Femur (tissue), 1 donor: ENCODE measurements at regions not wholly inside any gene's neighbourhood (a gene's known extent, or its start where the extent isn't known, plus 50 kb on each side); places are given as distances from the start of the nearest gene placed in this dataset.

Experiments
- DNase-seq: peaks from one replicate; pipeline ENCODE4 v3.0.0-alpha.2; 2017

GRCh38 chr2:157933160-157933920 is 57.2 kb upstream of the ACVR1 start:
- DNase-seq, result no peak

- no peak for DNase-seq
These were observed 56.5 kb upstream of the ACVR1 start for GRCh38 chr2:157932480-157933159.

GRCh38 chr2:157931542-157931941 is 55.4 kb upstream of the ACVR1 start:
- DNase-seq, result no peak

- no peak for DNase-seq
These were observed 54.6 kb upstream of the ACVR1 start for GRCh38 chr2:157930728-157931127.

GRCh38 chr2:157929871-157930667 is 53.9 kb upstream of the ACVR1 start:
- no peak for DNase-seq

- DNase-seq, result no peak
These were observed 52.2 kb upstream of the ACVR1 start for GRCh38 chr2:157928372-157928771.

- DNase-seq, result no peak
These were observed 51.0 kb upstream of the ACVR1 start for GRCh38 chr2:157927155-157927554.
